ENCODE measurements at regions not wholly inside any gene's neighbourhood (a gene's known extent, or its start where the extent isn't known, plus 50 kb on each side); places are given as distances from the start of the nearest gene placed in this dataset.

GRCh38 chr10:78277314-78278057 lies 243.8 kb downstream of the RPS24 start:
- Histone ChIP-seq H3K9me3 (no peaks in the 10 kb centered on the region), H3K4me3 (no peak overlapping the region), H3K27me3 (no peaks in the 10 kb centered on the region), H3K4me1 (peaks cover 9 to 24% of the 10 kb centered on the region in 2 donors), H3K27ac (peak overlapping the region; percentile 75 to 90 (median 81)), H3K36me3 (no peaks in the 10 kb centered on the region)
- no peak for DNase-seq
- ATAC-seq: peak; percentile 10 to 36
- in situ Hi-C loops (cut with MboI; ENCODE audit: low sequenced_read_pairs in 4 of 4) (no loop called here), intact Hi-C loops (cut with DNase I; ENCODE audit: low total_unique reads) (no loop called here)
- TF ChIP-seq CTCF (IDR thresholded peaks at IDR 0.05 in 4 of 5, conservative IDR thresholded peaks at IDR 0.05 in 1 of 5) (no peak), POLR2A (IDR thresholded peaks at IDR 0.05) (peak; percentile 25 to 44)

GRCh38 chr10:78278058-78278404 lies 244.4 kb downstream of the RPS24 start:
- in situ Hi-C loops (cut with MboI; ENCODE audit: low sequenced_read_pairs in 4 of 4): no loop called here
- ATAC-seq: peak; percentile 96 to 99
- TF ChIP-seq POLR2A (IDR thresholded peaks at IDR 0.05) (no peak), CTCF (IDR thresholded peaks at IDR 0.05 in 4 of 5, conservative IDR thresholded peaks at IDR 0.05 in 1 of 5) (no peak)
- no peaks in the 10 kb centered on the region for H3K36me3 ChIP-seq
- peak; percentile 96 to 99 for DNase-seq
- no peaks in the 10 kb centered on the region for H3K27me3 ChIP-seq
- no peaks in the 10 kb centered on the region for H3K9me3 ChIP-seq
- H3K4me1 ChIP-seq: peaks cover 9 to 24% of the 10 kb centered on the region in 2 donors
- peak overlapping the region; percentile 75 to 90 (median 81) for H3K27ac ChIP-seq
- no peak overlapping the region for H3K4me3 ChIP-seq
- intact Hi-C loops (cut with DNase I; ENCODE audit: low total_unique reads): no loop called here

GRCh38 chr10:78279756-78280155 lies 246.1 kb downstream of the RPS24 start:
- in situ Hi-C loops (cut with MboI; ENCODE audit: low sequenced_read_pairs in 4 of 4) (no loop called here), intact Hi-C loops (cut with DNase I; ENCODE audit: low total_unique reads) (no loop called here)
- no peak for TF ChIP-seq CTCF (IDR thresholded peaks at IDR 0.05 in 4 of 5, conservative IDR thresholded peaks at IDR 0.05 in 1 of 5)
- no peak for ATAC-seq
- Histone ChIP-seq H3K27me3 (no peaks in the 10 kb centered on the region), H3K9me3 (no peaks in the 10 kb centered on the region), H3K4me1 (peaks cover 9 to 24% of the 10 kb centered on the region in 2 donors), H3K27ac (no peak overlapping the region), H3K36me3 (no peaks in the 10 kb centered on the region), H3K4me3 (no peak overlapping the region)
- no peak for DNase-seq

- TF ChIP-seq POLR2A (IDR thresholded peaks at IDR 0.05) (no peak), CTCF (IDR thresholded peaks at IDR 0.05 in 4 of 5, conservative IDR thresholded peaks at IDR 0.05 in 1 of 5) (no peak)
- ATAC-seq (no peak), DNase-seq (no peak)
- intact Hi-C loops (cut with DNase I; ENCODE audit: low total_unique reads): no loop called here
- Histone ChIP-seq H3K4me3 (no peak overlapping the region), H3K9me3 (no peaks in the 10 kb centered on the region), H3K36me3 (no peaks in the 10 kb centered on the region), H3K27me3 (no peaks in the 10 kb centered on the region), H3K4me1 (peaks cover 9 to 24% of the 10 kb centered on the region in 2 donors), H3K27ac (no peak overlapping the region)
- in situ Hi-C loops (cut with MboI; ENCODE audit: low sequenced_read_pairs in 4 of 4): no loop called here
These were observed 246.9 kb downstream of the RPS24 start for GRCh38 chr10:78280604-78281003.

- Histone ChIP-seq H3K4me3 (no peak overlapping the region), H3K4me1 (peaks cover 9 to 24% of the 10 kb centered on the region in 2 donors), H3K27ac (no peak overlapping the region), H3K27me3 (no peaks in the 10 kb centered on the region), H3K36me3 (no peaks in the 10 kb centered on the region), H3K9me3 (no peaks in the 10 kb centered on the region)
- intact Hi-C loops (cut with DNase I; ENCODE audit: low total_unique reads) (no loop called here), in situ Hi-C loops (cut with MboI; ENCODE audit: low sequenced_read_pairs in 4 of 4) (no loop called here)
- ATAC-seq (no peak), DNase-seq (no peak)
- no peak for TF ChIP-seq CTCF (IDR thresholded peaks at IDR 0.05 in 4 of 5, conservative IDR thresholded peaks at IDR 0.05 in 1 of 5)
- no peak for TF ChIP-seq POLR2A (IDR thresholded peaks at IDR 0.05)
These were observed 248.0 kb downstream of the RPS24 start for GRCh38 chr10:78281627-78282026.

Data from gastrocnemius medialis (tissue), 4 donors.